ENCODE measurements at regions not wholly inside any gene's neighbourhood (a gene's known extent, or its start where the extent isn't known, plus 50 kb on each side); places are given as distances from the start of the nearest gene placed in this dataset.

DNA sequence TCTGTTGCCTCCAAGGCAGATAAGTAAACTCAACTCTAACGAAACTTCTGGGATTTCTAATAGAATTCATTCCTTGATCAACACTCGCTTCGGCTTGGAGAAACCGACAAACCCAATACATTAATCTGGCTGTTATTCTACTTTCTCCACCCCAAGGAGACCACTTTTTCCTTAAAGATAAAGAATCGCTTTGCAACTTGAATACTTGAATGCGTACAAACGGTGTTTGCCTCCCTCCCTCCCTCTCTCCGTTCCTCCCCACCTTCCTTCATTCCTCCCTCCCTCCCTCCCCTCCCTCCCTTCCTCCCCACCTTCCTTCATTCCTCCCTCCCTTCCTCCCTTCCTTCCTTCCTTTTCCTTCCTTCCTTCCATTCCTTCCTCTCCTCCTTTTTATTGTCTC, 432.6 kb downstream of the HAPSTR1 start:
- H3K79me2 ChIP-seq (ENCODE audit: control insufficient read depth, insufficient read depth, low read length) = no peaks in the 10 kb centered on the region
- H4K20me1 ChIP-seq (replicated peaks; ENCODE audit: control insufficient read depth, extremely low read depth, insufficient read depth, low read length) = no peaks in the 10 kb centered on the region
- H3K9me1 ChIP-seq (replicated peaks; ENCODE audit: control insufficient read depth, extremely low read depth, insufficient read depth, low read length) = no peaks in the 10 kb centered on the region
- no peak overlapping the region for H3K27ac ChIP-seq (ENCODE audit: insufficient read depth, low read depth, low read length)
- no peaks in the 10 kb centered on the region for H3K27me3 ChIP-seq (ENCODE audit: control insufficient read depth in 2 of 2, insufficient read depth in 2 of 2, low read length in 2 of 2)
- TF ChIP-seq MYC (IDR thresholded peaks at IDR 0.05; ENCODE audit: low read depth, low read length) (no peak), FOS (IDR thresholded peaks at IDR 0.05; ENCODE audit: borderline replicate concordance, insufficient read depth, low read length) (no peak), GATA2 (IDR thresholded peaks at IDR 0.05; ENCODE audit: insufficient read depth, insufficient read length, low read depth, low read length) (no peak), JUN (IDR thresholded peaks at IDR 0.05; ENCODE audit: borderline replicate concordance, insufficient read depth, insufficient read length, low read depth) (no peak), POLR2AphosphoS5 (IDR thresholded peaks at IDR 0.05; ENCODE audit: insufficient read depth, low read depth, low read length) (no peak), POLR2A (IDR thresholded peaks at IDR 0.05; ENCODE audit: low read depth, low read length) (no peak), EZH2 (IDR thresholded peaks at IDR 0.05; ENCODE audit: borderline replicate concordance, low read depth, low read length, severe bottlenecking) (no peak)
- TF ChIP-seq, protein P1, sequence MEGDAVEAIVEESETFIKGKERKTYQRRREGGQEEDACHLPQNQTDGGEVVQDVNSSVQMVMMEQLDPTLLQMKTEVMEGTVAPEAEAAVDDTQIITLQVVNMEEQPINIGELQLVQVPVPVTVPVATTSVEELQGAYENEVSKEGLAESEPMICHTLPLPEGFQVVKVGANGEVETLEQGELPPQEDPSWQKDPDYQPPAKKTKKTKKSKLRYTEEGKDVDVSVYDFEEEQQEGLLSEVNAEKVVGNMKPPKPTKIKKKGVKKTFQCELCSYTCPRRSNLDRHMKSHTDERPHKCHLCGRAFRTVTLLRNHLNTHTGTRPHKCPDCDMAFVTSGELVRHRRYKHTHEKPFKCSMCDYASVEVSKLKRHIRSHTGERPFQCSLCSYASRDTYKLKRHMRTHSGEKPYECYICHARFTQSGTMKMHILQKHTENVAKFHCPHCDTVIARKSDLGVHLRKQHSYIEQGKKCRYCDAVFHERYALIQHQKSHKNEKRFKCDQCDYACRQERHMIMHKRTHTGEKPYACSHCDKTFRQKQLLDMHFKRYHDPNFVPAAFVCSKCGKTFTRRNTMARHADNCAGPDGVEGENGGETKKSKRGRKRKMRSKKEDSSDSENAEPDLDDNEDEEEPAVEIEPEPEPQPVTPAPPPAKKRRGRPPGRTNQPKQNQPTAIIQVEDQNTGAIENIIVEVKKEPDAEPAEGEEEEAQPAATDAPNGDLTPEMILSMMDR (IDR thresholded peaks at IDR 0.05; ENCODE audit: extremely low read depth in 1 of 2, insufficient read depth in 1 of 2, low read depth in 1 of 2, low read length in 2 of 2) = no peak
- TF ChIP-seq, protein P2, sequence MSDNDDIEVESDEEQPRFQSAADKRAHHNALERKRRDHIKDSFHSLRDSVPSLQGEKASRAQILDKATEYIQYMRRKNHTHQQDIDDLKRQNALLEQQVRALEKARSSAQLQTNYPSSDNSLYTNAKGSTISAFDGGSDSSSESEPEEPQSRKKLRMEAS (IDR thresholded peaks at IDR 0.05; ENCODE audit: insufficient read depth, insufficient read length) = no peak
- BruUV-seq (replicated peaks) = no TSS peak
- DNase-seq (ENCODE audit: low read depth, low spot score) (no peak), FAIRE-seq (no peak)
- no peak overlapping the region for H2AFZ ChIP-seq (ENCODE audit: low read depth, low read length)
- no peaks in the 10 kb centered on the region for H3K4me1 ChIP-seq (ENCODE audit: control insufficient read depth, extremely low read depth, insufficient read depth, low read length)
- no peak overlapping the region for H3K9ac ChIP-seq (replicated peaks; ENCODE audit: extremely low read depth, insufficient read depth, low read length)
- H3K36me3 ChIP-seq (ENCODE audit: control insufficient read depth in 2 of 2, extremely low read depth in 1 of 2, insufficient read depth in 2 of 2, low read length in 2 of 2) = no peaks in the 10 kb centered on the region
- ChIA-PET CTCF (no interaction called here), POLR2A (no interaction called here)
- H3K9me3 ChIP-seq (replicated peaks; ENCODE audit: control insufficient read depth, insufficient read depth, low read length) = peaks cover 3% of the 10 kb centered on the region
- intact Hi-C loops (cut with micrococcal nuclease) (no loop called here), dilution Hi-C loops (cut with MboI; ENCODE audit: extremely low pct_ligation_motif_present, low sequenced_read_pairs) (no loop called here)
- no peak overlapping the region for H3K4me2 ChIP-seq (ENCODE audit: insufficient read depth, low read length)
- no peak overlapping the region for H3K4me3 ChIP-seq (replicated peaks in 1 of 3; ENCODE audit: insufficient read depth in 1 of 3, low read depth in 1 of 3, low read length in 3 of 3)
